Transverse colon (tissue), 4 donors: ENCODE measurements at regions not wholly inside any gene's neighbourhood (a gene's known extent, or its start where the extent isn't known, plus 50 kb on each side); places are given as distances from the start of the nearest gene placed in this dataset.

Experiments used
- EP300 ChIP-seq: sonication (generic); formaldehyde crosslinking; IDR thresholded peaks from one replicate; pipeline ENCODE4 v1.6.1; 2017; ENCODE audit warnings: antibody characterized with exemption, low read depth
- POLR2A ChIP-seq: fragments of 450-650 bp; IDR thresholded peaks from one replicate; pipeline ENCODE4 v1.6.1; 2016; ENCODE audit warnings: antibody characterized with exemption, mild to moderate bottlenecking, moderate library complexity
- POLR2AphosphoS5 ChIP-seq, 3 donors: sonication (generic); formaldehyde crosslinking; IDR thresholded peaks; one replicate each; pipeline ENCODE4 v1.6.1; 2016; ENCODE audit warnings: antibody characterized with exemption in 3 of 3
- TF ChIP-seq, protein P1 (sequence below), 5 experiments: fragments of 200-600 bp in 3 of 5; fragments of 450-650 bp in 2 of 5; sonication (generic) in 3 of 5; IDR thresholded peaks; 1 replicate in 2 of 5; 2 replicates in 3 of 5; pipeline ENCODE4 v1.5.1; 2016 to 2017; ENCODE audit warnings: antibody characterized with exemption in 5 of 5, inconsistent platforms in 3 of 5, mild to moderate bottlenecking in 2 of 5, moderate library complexity in 1 of 5

DNA sequence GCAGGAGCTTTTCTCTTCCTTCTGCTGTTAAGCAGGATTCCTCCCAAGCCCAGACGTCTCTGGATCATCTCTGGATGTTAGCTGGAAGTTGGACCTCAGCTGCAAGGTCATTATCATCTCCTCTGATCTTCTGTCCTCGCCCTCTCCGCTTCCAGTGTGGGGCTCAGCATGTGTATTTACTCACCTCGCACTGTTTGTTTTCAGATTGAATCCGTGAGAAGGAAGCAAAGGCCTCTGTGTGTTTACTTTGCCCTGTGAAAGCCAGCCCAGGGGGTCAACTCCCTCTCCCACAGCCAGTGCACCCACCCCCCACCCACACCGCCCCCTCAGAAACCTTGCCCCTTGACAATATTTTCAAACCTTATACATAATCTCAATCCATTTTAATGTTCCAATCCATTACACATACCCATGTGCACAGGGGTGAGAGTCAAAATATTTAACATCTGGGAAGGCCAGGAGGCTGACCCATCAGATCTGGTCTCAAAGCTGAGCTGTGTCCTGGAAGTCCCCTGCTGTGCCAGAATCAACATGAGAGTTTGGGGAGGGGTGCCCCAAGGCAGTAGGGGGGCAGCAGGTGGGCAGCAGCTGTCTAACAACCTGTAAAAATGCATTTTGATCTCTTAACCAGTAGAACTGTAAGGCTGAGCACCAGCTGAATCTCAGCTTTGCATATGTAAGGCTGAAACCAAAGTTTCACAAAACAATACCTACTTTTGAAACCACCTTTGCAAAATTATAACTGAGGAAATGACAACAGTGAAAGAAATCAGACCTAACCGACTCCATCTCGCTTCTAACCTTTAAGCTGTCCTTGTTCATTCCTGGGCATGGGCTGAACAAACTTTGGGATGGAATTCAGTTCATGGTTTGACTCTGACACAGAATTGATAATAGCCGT is 157.9 kb downstream of the ZNF664 start:
- no peak for TF ChIP-seq POLR2AphosphoS5 (IDR thresholded peaks at IDR 0.05)
- TF ChIP-seq, protein P1, sequence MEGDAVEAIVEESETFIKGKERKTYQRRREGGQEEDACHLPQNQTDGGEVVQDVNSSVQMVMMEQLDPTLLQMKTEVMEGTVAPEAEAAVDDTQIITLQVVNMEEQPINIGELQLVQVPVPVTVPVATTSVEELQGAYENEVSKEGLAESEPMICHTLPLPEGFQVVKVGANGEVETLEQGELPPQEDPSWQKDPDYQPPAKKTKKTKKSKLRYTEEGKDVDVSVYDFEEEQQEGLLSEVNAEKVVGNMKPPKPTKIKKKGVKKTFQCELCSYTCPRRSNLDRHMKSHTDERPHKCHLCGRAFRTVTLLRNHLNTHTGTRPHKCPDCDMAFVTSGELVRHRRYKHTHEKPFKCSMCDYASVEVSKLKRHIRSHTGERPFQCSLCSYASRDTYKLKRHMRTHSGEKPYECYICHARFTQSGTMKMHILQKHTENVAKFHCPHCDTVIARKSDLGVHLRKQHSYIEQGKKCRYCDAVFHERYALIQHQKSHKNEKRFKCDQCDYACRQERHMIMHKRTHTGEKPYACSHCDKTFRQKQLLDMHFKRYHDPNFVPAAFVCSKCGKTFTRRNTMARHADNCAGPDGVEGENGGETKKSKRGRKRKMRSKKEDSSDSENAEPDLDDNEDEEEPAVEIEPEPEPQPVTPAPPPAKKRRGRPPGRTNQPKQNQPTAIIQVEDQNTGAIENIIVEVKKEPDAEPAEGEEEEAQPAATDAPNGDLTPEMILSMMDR (IDR thresholded peaks at IDR 0.05): no peak
- TF ChIP-seq POLR2A: no peak
- TF ChIP-seq EP300: no peak
